Type B pancreatic cell (in vitro differentiated cells): ENCODE measurements at regions not wholly inside any gene's neighbourhood (a gene's known extent, or its start where the extent isn't known, plus 50 kb on each side); places are given as distances from the start of the nearest gene placed in this dataset.

Experiments
- DNase-seq: peaks from one replicate; pipeline ENCODE4 v3.0.0; 2021; ENCODE audit warnings: mixed read lengths; ENCODE audit not compliant: unreplicated experiment; ENCODE audit errors: extremely low spot score
- H3K27ac Mint-ChIP-seq: 2 replicates; pipeline ENCODE4 v1.8.0; 2021; ENCODE audit warnings: mild to moderate bottlenecking, mixed read lengths
- H3K27me3 Mint-ChIP-seq: 2 replicates; pipeline ENCODE4 v1.8.0; 2021; ENCODE audit warnings: mixed read lengths
- H3K36me3 Mint-ChIP-seq: 2 replicates; pipeline ENCODE4 v1.8.0; 2021; ENCODE audit warnings: mixed read lengths
- H3K4me1 Mint-ChIP-seq: one replicate; pipeline ENCODE4 v1.8.0; 2021; ENCODE audit warnings: mixed read lengths; ENCODE audit not compliant: unreplicated experiment
- H3K4me3 Mint-ChIP-seq: 2 replicates; pipeline ENCODE4 v1.8.0; 2021; ENCODE audit warnings: mild to moderate bottlenecking, mixed read lengths
- H3K9me3 Mint-ChIP-seq: 2 replicates; pipeline ENCODE4 v1.8.0; 2021; ENCODE audit warnings: mixed read lengths
- TF ChIP-seq, protein P1 (sequence below): fragments of 200-600 bp; sonication (generic); conservative IDR thresholded peaks from 2 replicates; pipeline ENCODE4 v1.5.0; 2021; ENCODE audit warnings: antibody characterized with exemption, mild to moderate bottlenecking

- TF ChIP-seq, protein P1, sequence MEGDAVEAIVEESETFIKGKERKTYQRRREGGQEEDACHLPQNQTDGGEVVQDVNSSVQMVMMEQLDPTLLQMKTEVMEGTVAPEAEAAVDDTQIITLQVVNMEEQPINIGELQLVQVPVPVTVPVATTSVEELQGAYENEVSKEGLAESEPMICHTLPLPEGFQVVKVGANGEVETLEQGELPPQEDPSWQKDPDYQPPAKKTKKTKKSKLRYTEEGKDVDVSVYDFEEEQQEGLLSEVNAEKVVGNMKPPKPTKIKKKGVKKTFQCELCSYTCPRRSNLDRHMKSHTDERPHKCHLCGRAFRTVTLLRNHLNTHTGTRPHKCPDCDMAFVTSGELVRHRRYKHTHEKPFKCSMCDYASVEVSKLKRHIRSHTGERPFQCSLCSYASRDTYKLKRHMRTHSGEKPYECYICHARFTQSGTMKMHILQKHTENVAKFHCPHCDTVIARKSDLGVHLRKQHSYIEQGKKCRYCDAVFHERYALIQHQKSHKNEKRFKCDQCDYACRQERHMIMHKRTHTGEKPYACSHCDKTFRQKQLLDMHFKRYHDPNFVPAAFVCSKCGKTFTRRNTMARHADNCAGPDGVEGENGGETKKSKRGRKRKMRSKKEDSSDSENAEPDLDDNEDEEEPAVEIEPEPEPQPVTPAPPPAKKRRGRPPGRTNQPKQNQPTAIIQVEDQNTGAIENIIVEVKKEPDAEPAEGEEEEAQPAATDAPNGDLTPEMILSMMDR = no peak
- Mint-ChIP-seq H3K9me3 (peaks cover 4% of the 10 kb centered on the region), H3K27ac (no peak overlapping the region), H3K4me3 (no peak overlapping the region), H3K27me3 (no peaks in the 10 kb centered on the region), H3K4me1 (peaks cover 23% of the 10 kb centered on the region), H3K36me3 (no peaks in the 10 kb centered on the region)
- DNase-seq = no peak
Measured at GRCh38 chr13:76516013-76516412, 370.2 kb downstream of the KCTD12 start.

- Mint-ChIP-seq H3K9me3 (peaks cover 4% of the 10 kb centered on the region), H3K36me3 (no peaks in the 10 kb centered on the region), H3K4me1 (peaks cover 26% of the 10 kb centered on the region), H3K27me3 (no peaks in the 10 kb centered on the region), H3K4me3 (no peak overlapping the region), H3K27ac (no peak overlapping the region)
- TF ChIP-seq, protein P1 = no peak
- DNase-seq = no peak
Measured at GRCh38 chr13:76512721-76513145, 373.5 kb downstream of the KCTD12 start.

- H3K4me1 Mint-ChIP-seq = peaks cover 11% of the 10 kb centered on the region
- H3K36me3 Mint-ChIP-seq = no peaks in the 10 kb centered on the region
- no peak overlapping the region for H3K27ac Mint-ChIP-seq
- peaks cover 7% of the 10 kb centered on the region for H3K27me3 Mint-ChIP-seq
- no peaks in the 10 kb centered on the region for H3K9me3 Mint-ChIP-seq
- no peak overlapping the region for H3K4me3 Mint-ChIP-seq
- DNase-seq = no peak
- TF ChIP-seq, protein P1 = no peak
Measured at GRCh38 chr13:76505437-76505836, 380.8 kb downstream of the KCTD12 start.

- Mint-ChIP-seq H3K4me3 (no peak overlapping the region), H3K27me3 (peaks cover 13% of the 10 kb centered on the region)
Measured at GRCh38 chr13:76503766-76504165, 382.4 kb downstream of the KCTD12 start.

GRCh38 chr13:76503291-76503690, 382.9 kb downstream of the KCTD12 start:
- Mint-ChIP-seq H3K9me3 (no peaks in the 10 kb centered on the region), H3K27me3 (peaks cover 13% of the 10 kb centered on the region), H3K4me3 (no peak overlapping the region), H3K4me1 (peaks cover 7% of the 10 kb centered on the region), H3K27ac (no peak overlapping the region), H3K36me3 (no peaks in the 10 kb centered on the region)
- TF ChIP-seq, protein P1 = no peak
- DNase-seq = no peak

More at GRCh38 chr13:76503766-76504165, 382.4 kb downstream of the KCTD12 start:
- Mint-ChIP-seq H3K4me1 (peaks cover 11% of the 10 kb centered on the region), H3K9me3 (no peaks in the 10 kb centered on the region), H3K27ac (no peak overlapping the region), H3K36me3 (no peaks in the 10 kb centered on the region)
- DNase-seq = no peak
- TF ChIP-seq, protein P1 = no peak

- H3K4me1 Mint-ChIP-seq = peaks cover 7% of the 10 kb centered on the region
- H3K4me3 Mint-ChIP-seq = no peak overlapping the region
- TF ChIP-seq, protein P1 = no peak
- no peak overlapping the region for H3K27ac Mint-ChIP-seq
- no peaks in the 10 kb centered on the region for H3K9me3 Mint-ChIP-seq
- H3K27me3 Mint-ChIP-seq = peaks cover 16% of the 10 kb centered on the region
- DNase-seq = no peak
- no peaks in the 10 kb centered on the region for H3K36me3 Mint-ChIP-seq
Measured at GRCh38 chr13:76500894-76501293, 385.3 kb downstream of the KCTD12 start.
